ENCODE measurements at regions not wholly inside any gene's neighbourhood (a gene's known extent, or its start where the extent isn't known, plus 50 kb on each side); places are given as distances from the start of the nearest gene placed in this dataset.

DNA sequence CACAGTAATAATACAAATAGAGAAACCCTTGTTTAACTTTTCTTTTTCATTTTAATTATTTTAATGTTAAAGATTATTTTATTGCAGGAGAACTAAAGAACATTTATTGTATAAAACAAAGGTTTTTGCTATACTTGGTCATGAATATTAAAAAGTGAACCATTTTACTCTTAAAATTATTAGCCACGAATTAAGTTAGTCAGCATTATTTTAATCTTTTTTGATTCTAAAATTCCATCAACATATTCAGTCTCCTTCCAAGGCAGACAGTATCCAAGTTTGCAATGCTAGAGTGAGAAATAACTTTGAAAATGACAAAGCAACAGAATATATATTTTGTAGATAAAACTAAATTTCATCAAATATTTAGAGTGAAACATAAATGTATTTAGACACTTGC, 110.7 kb upstream of the CDH18 start:
- ChIA-PET CTCF (no interaction called here), POLR2A (no interaction called here)
- no peak for DNase-seq (ENCODE audit: low read depth, low spot score)
- H3K9me3 ChIP-seq (ENCODE audit: control insufficient read depth, insufficient read depth, low read length), result no peaks in the 10 kb centered on the region
- TF ChIP-seq, protein P1, sequence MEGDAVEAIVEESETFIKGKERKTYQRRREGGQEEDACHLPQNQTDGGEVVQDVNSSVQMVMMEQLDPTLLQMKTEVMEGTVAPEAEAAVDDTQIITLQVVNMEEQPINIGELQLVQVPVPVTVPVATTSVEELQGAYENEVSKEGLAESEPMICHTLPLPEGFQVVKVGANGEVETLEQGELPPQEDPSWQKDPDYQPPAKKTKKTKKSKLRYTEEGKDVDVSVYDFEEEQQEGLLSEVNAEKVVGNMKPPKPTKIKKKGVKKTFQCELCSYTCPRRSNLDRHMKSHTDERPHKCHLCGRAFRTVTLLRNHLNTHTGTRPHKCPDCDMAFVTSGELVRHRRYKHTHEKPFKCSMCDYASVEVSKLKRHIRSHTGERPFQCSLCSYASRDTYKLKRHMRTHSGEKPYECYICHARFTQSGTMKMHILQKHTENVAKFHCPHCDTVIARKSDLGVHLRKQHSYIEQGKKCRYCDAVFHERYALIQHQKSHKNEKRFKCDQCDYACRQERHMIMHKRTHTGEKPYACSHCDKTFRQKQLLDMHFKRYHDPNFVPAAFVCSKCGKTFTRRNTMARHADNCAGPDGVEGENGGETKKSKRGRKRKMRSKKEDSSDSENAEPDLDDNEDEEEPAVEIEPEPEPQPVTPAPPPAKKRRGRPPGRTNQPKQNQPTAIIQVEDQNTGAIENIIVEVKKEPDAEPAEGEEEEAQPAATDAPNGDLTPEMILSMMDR (IDR thresholded peaks at IDR 0.05; ENCODE audit: low read depth, low read length), result no peak
- H3K27ac ChIP-seq (ENCODE audit: low read depth, low read length), result no peak overlapping the region
- no peak overlapping the region for H3K4me3 ChIP-seq (ENCODE audit: low read depth, low read length)
- H3K27me3 ChIP-seq (ENCODE audit: control insufficient read depth, insufficient read depth, low read length), result no peaks in the 10 kb centered on the region

DNA sequence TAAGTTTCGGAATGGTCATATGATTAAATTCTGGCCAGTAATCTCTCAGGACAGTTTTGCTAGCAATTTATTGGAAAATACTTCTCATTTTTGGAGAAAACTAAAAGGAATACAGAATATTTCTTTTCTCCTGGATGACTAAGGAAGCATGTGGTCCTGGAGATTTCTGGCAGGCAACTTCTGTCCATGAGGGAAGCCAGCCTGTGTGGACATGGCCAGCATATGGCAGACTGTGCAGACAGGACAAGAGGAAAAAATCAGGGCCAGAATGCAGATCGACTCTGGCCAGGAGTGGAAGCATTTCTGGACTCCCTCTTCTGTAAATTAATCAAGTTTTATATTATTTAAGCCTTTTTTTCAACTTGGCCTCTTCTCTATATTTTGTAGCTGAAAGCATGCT, 100.4 kb upstream of the CDH18 start:
- Histone ChIP-seq H3K27ac (ENCODE audit: low read depth, low read length) (no peak overlapping the region), H3K4me3 (ENCODE audit: low read depth, low read length) (no peak overlapping the region), H3K9me3 (ENCODE audit: control insufficient read depth, insufficient read depth, low read length) (no peaks in the 10 kb centered on the region), H3K27me3 (ENCODE audit: control insufficient read depth, insufficient read depth, low read length) (no peaks in the 10 kb centered on the region)
- ChIA-PET CTCF (no interaction called here), POLR2A (no interaction called here)
- TF ChIP-seq, protein P1 (IDR thresholded peaks at IDR 0.05; ENCODE audit: low read depth, low read length), result no peak
- DNase-seq (ENCODE audit: low read depth, low spot score), result no peak

DNA sequence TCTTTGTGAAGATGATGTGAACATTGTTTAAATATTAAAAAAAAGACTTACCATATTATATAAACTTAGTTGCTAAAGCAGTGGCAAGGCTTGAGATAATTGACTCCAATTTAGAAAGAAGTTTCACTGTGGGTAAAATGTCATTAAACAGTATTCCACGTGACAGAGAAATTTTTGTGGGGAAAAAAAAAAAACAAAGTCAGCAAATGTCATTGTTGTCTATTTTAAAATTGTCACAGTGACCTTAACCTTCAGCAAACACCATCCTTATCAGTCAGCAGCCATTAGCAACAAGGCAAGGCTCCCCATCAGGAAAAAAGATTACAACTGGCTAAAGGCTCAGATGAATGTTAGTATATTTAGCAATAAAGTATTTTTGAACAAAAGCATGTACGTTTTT, 99.3 kb upstream of the CDH18 start:
- Histone ChIP-seq H3K4me3 (ENCODE audit: low read depth, low read length) (no peak overlapping the region), H3K27me3 (ENCODE audit: control insufficient read depth, insufficient read depth, low read length) (no peaks in the 10 kb centered on the region), H3K27ac (ENCODE audit: low read depth, low read length) (no peak overlapping the region), H3K9me3 (ENCODE audit: control insufficient read depth, insufficient read depth, low read length) (no peaks in the 10 kb centered on the region)
- TF ChIP-seq, protein P1 (IDR thresholded peaks at IDR 0.05; ENCODE audit: low read depth, low read length), result no peak
- DNase-seq (ENCODE audit: low read depth, low spot score), result no peak
- CTCF ChIA-PET, result no interaction called here
- POLR2A ChIA-PET, result no interaction called here

DNA sequence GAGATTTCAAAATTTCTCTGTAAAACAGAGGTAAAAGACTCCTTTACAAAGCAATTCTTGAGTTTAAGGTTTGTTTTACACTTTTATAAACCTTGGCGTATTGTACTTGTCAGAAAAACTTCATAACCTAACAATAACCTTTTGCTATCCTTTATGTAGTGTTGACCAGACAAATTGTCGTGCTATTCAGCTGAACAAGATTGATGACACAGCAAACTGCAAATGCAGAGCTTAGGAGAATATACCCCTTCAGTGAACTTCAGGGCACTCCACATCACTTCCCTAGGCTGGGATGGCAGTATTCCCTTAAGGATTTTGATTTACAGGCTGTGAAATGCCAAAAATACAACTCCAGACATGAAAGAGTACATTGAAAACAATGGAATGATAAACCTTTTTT, 89.2 kb upstream of the CDH18 start:
- no peak for DNase-seq (ENCODE audit: low read depth, low spot score)
- ChIA-PET POLR2A (no interaction called here), CTCF (no interaction called here)
- Histone ChIP-seq H3K27me3 (ENCODE audit: control insufficient read depth, insufficient read depth, low read length) (no peaks in the 10 kb centered on the region), H3K4me3 (ENCODE audit: low read depth, low read length) (no peak overlapping the region), H3K27ac (ENCODE audit: low read depth, low read length) (no peak overlapping the region), H3K9me3 (ENCODE audit: control insufficient read depth, insufficient read depth, low read length) (no peaks in the 10 kb centered on the region)
- TF ChIP-seq, protein P1 (IDR thresholded peaks at IDR 0.05; ENCODE audit: low read depth, low read length), result no peak

DNA sequence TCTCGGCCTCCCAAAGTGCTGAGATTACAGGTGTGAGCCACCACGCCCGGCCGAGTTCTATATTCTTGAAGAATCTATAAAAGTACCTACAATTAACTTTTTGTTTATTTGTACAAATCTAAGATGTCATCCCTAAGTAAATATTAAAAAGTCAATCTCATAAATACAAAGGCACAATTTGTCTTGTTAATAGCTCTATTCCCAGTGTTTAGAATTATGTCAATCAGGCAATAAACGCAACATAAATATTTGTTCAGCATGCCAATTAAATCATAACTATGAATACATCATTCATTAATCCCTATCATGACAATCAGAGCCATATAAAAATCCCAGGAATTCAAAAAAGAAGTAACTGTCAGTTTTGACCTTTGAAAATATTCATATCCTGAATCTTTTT, 68.9 kb upstream of the CDH18 start:
- POLR2A ChIA-PET, result no interaction called here
- Histone ChIP-seq H3K9me3 (ENCODE audit: control insufficient read depth, insufficient read depth, low read length) (no peaks in the 10 kb centered on the region), H3K27ac (ENCODE audit: low read depth, low read length) (no peak overlapping the region), H3K4me3 (ENCODE audit: low read depth, low read length) (no peak overlapping the region), H3K27me3 (ENCODE audit: control insufficient read depth, insufficient read depth, low read length) (no peaks in the 10 kb centered on the region)
- TF ChIP-seq, protein P1 (IDR thresholded peaks at IDR 0.05; ENCODE audit: low read depth, low read length), result no peak
- DNase-seq (ENCODE audit: low read depth, low spot score), result no peak
- CTCF ChIA-PET, result no interaction called here

All from AG04450 (cell line).